ENCODE measurements at regions not wholly inside any gene's neighbourhood (a gene's known extent, or its start where the extent isn't known, plus 50 kb on each side); places are given as distances from the start of the nearest gene placed in this dataset.

GRCh38 chr18:65516209-65516608 lies 234.6 kb upstream of the CDH7 start:
- no peak overlapping the region for H3K4me3 ChIP-seq
- H3K27ac ChIP-seq: no peak overlapping the region
- no peaks in the 10 kb centered on the region for H3K36me3 ChIP-seq
- no peaks in the 10 kb centered on the region for H3K27me3 ChIP-seq
- TF ChIP-seq CTCF (IDR thresholded peaks at IDR 0.05): no peak
- no peak for DNase-seq (ENCODE audit: low spot score)
- no peaks in the 10 kb centered on the region for H3K9me3 ChIP-seq
- H3K4me1 ChIP-seq: no peaks in the 10 kb centered on the region

- Histone ChIP-seq H3K9me3 (no peaks in the 10 kb centered on the region), H3K4me1 (no peaks in the 10 kb centered on the region), H3K27ac (no peak overlapping the region), H3K27me3 (no peaks in the 10 kb centered on the region), H3K36me3 (no peaks in the 10 kb centered on the region), H3K4me3 (no peak overlapping the region)
- DNase-seq (ENCODE audit: low spot score): no peak
- TF ChIP-seq CTCF (IDR thresholded peaks at IDR 0.05): no peak
Measured at GRCh38 chr18:65498605-65499004, 252.2 kb upstream of the CDH7 start.

- H3K36me3 ChIP-seq: no peaks in the 10 kb centered on the region
Measured at GRCh38 chr18:65487569-65487968, 263.2 kb upstream of the CDH7 start.

GRCh38 chr18:65477455-65477854 lies 273.4 kb upstream of the CDH7 start:
- Histone ChIP-seq H3K27ac (no peak overlapping the region), H3K4me1 (no peaks in the 10 kb centered on the region), H3K9me3 (no peaks in the 10 kb centered on the region), H3K4me3 (no peak overlapping the region), H3K36me3 (no peaks in the 10 kb centered on the region), H3K27me3 (no peaks in the 10 kb centered on the region)
- TF ChIP-seq CTCF (IDR thresholded peaks at IDR 0.05): no peak
- DNase-seq (ENCODE audit: low spot score): no peak

More at GRCh38 chr18:65487569-65487968, 263.2 kb upstream of the CDH7 start:
- no peak for TF ChIP-seq CTCF (IDR thresholded peaks at IDR 0.05)
- DNase-seq (ENCODE audit: low spot score): no peak
- Histone ChIP-seq H3K27ac (no peak overlapping the region), H3K27me3 (no peaks in the 10 kb centered on the region), H3K4me1 (no peaks in the 10 kb centered on the region), H3K4me3 (no peak overlapping the region), H3K9me3 (peaks cover 0 to 4% of the 10 kb centered on the region in 2 donors)

- Histone ChIP-seq H3K36me3 (no peaks in the 10 kb centered on the region), H3K27me3 (no peaks in the 10 kb centered on the region), H3K27ac (no peak overlapping the region), H3K4me1 (no peaks in the 10 kb centered on the region), H3K9me3 (no peaks in the 10 kb centered on the region), H3K4me3 (no peak overlapping the region)
- no peak for DNase-seq (ENCODE audit: low spot score)
- no peak for TF ChIP-seq CTCF (IDR thresholded peaks at IDR 0.05)
Measured at GRCh38 chr18:65468881-65469280, 281.9 kb upstream of the CDH7 start.

GRCh38 chr18:65464361-65464760 lies 286.5 kb upstream of the CDH7 start:
- TF ChIP-seq CTCF (IDR thresholded peaks at IDR 0.05): no peak
- Histone ChIP-seq H3K36me3 (no peaks in the 10 kb centered on the region), H3K27me3 (no peaks in the 10 kb centered on the region), H3K4me1 (no peaks in the 10 kb centered on the region), H3K9me3 (no peaks in the 10 kb centered on the region), H3K27ac (no peak overlapping the region), H3K4me3 (no peak overlapping the region)
- no peak for DNase-seq (ENCODE audit: low spot score)

Data from right atrium auricular region (tissue), 2 donors.